WTC11 (cell line): ENCODE measurements at regions not wholly inside any gene's neighbourhood (a gene's known extent, or its start where the extent isn't known, plus 50 kb on each side); places are given as distances from the start of the nearest gene placed in this dataset.

ENCODE experiments used
- ATF2 ChIP-seq: sonication (generic); formaldehyde crosslinking; IDR thresholded peaks from 2 replicates; pipeline ENCODE4 v1.8.1; 2022; ENCODE audit warnings: low read depth, missing genetic modification reagents, borderline replicate concordance
- CTCF ChIP-seq: fragments of 200-600 bp; IDR thresholded peaks from 2 replicates; pipeline ENCODE4 v1.8.0; 2022; ENCODE audit warnings: antibody characterized with exemption
- IRF2 ChIP-seq: sonication (generic); formaldehyde crosslinking; IDR thresholded peaks from 2 replicates; pipeline ENCODE4 v1.8.0; 2022; ENCODE audit warnings: low read depth, missing genetic modification reagents, borderline replicate concordance
- NR1H2 ChIP-seq: sonication (generic); formaldehyde crosslinking; IDR thresholded peaks from 2 replicates; pipeline ENCODE4 v1.9.0; 2021; ENCODE audit warnings: mild to moderate bottlenecking, moderate library complexity, missing genetic modification reagents
- SP1 ChIP-seq: sonication (generic); formaldehyde crosslinking; conservative IDR thresholded peaks from 2 replicates; pipeline ENCODE4 v1.8.1; 2022; ENCODE audit warnings: missing genetic modification reagents
- TP53 ChIP-seq: sonication (generic); formaldehyde crosslinking; IDR thresholded peaks from 2 replicates; pipeline ENCODE4 v1.8.1; 2023; ENCODE audit warnings: mild to moderate bottlenecking, missing genetic modification reagents
- ZBTB43 ChIP-seq: sonication (generic); formaldehyde crosslinking; IDR thresholded peaks from 2 replicates; pipeline ENCODE4 v1.8.1; 2023; ENCODE audit warnings: mild to moderate bottlenecking, missing genetic modification reagents
- ZNF121 ChIP-seq: sonication (generic); formaldehyde crosslinking; IDR thresholded peaks from 2 replicates; pipeline ENCODE4 v1.8.0; 2023; ENCODE audit warnings: missing genetic modification reagents

GRCh38 chr15:26433818-26434217 is 339.0 kb downstream of the GABRB3 start:
- TF ChIP-seq TP53 (CRISPR knock-in tag) (no peak), CTCF (no peak), SP1 (CRISPR knock-in tag) (no peak), ZBTB43 (CRISPR knock-in tag) (no peak), ZNF121 (CRISPR knock-in tag) (no peak), ATF2 (CRISPR knock-in tag) (no peak), NR1H2 (CRISPR knock-in tag) (no peak), IRF2 (no peak)
